Astrocyte (in vitro differentiated cells and primary cell): ENCODE measurements at regions not wholly inside any gene's neighbourhood (a gene's known extent, or its start where the extent isn't known, plus 50 kb on each side); places are given as distances from the start of the nearest gene placed in this dataset.
A peak's percentile ranks its signal among the peaks of the same experiment; 100 is the strongest.

Experiments used
- DNase-seq: peaks from one replicate; pipeline ENCODE4 v3.0.0-alpha.2; 2010; ENCODE audit warnings: low read depth
- FAIRE-seq: peaks from 2 replicates; lab custom pipeline; 2011; peaks lifted over from hg19 to GRCh38; lab: Jason Lieb, UNC
- H2AFZ ChIP-seq: 2 replicates; pipeline ENCODE4 v1.6.0; 2012; ENCODE audit warnings: low read depth, low read length, inconsistent platforms
- H3K27ac ChIP-seq: 2 replicates; pipeline ENCODE4 v1.5.1; 2011; ENCODE audit warnings: low read depth, low read length, inconsistent platforms
- H3K27me3 ChIP-seq: 2 replicates; pipeline ENCODE4 v1.6.0; 2011; ENCODE audit warnings: low read length, inconsistent platforms; ENCODE audit not compliant: insufficient read depth
- H3K36me3 ChIP-seq: 2 replicates; pipeline ENCODE4 v1.5.1; 2011; ENCODE audit warnings: low read length, inconsistent platforms; ENCODE audit not compliant: insufficient read depth
- H3K4me1 ChIP-seq: 2 replicates; pipeline ENCODE4 v1.5.1; 2011; ENCODE audit warnings: low read length, inconsistent platforms; ENCODE audit not compliant: insufficient read depth
- H3K4me2 ChIP-seq: 2 replicates; pipeline ENCODE4 v1.6.0; 2012; ENCODE audit warnings: low read length, inconsistent platforms
- H3K4me3 ChIP-seq: 2 replicates; pipeline ENCODE4 v1.5.1; 2011; ENCODE audit warnings: low read depth, mild to moderate bottlenecking, low read length, inconsistent platforms; ENCODE audit not compliant: insufficient read depth
- H3K79me2 ChIP-seq: 2 replicates; pipeline ENCODE4 v1.6.0; 2012; ENCODE audit warnings: mild to moderate bottlenecking, low read length, inconsistent platforms; ENCODE audit not compliant: insufficient read depth
- H3K9ac ChIP-seq: 2 replicates; pipeline ENCODE4 v1.6.0; 2012; ENCODE audit warnings: mild to moderate bottlenecking, low read length, inconsistent platforms
- H3K9me3 ChIP-seq: 2 replicates; pipeline ENCODE4 v1.5.1; 2012; ENCODE audit warnings: low read depth, mild to moderate bottlenecking, low read length, inconsistent platforms; ENCODE audit not compliant: insufficient read depth
- H4K20me1 ChIP-seq: 2 replicates; pipeline ENCODE4 v1.6.0; 2012; ENCODE audit warnings: low read length, inconsistent platforms; ENCODE audit not compliant: insufficient read depth
- H3K27ac Mint-ChIP-seq: one replicate; pipeline ENCODE4 v1.8.0; 2021; ENCODE audit warnings: mild to moderate bottlenecking, mixed read lengths; ENCODE audit not compliant: unreplicated experiment
- H3K27me3 Mint-ChIP-seq: one replicate; pipeline ENCODE4 v1.8.0; 2021; ENCODE audit warnings: low read depth, mixed read lengths; ENCODE audit not compliant: unreplicated experiment
- H3K36me3 Mint-ChIP-seq: one replicate; pipeline ENCODE4 v1.8.0; 2021; ENCODE audit warnings: low read depth, mixed read lengths; ENCODE audit not compliant: unreplicated experiment
- H3K4me1 Mint-ChIP-seq: one replicate; pipeline ENCODE4 v1.8.0; 2021; ENCODE audit warnings: low read depth, mixed read lengths; ENCODE audit not compliant: unreplicated experiment
- H3K4me3 Mint-ChIP-seq: one replicate; pipeline ENCODE4 v1.8.0; 2021; ENCODE audit warnings: mild to moderate bottlenecking, moderate library complexity, mixed read lengths; ENCODE audit not compliant: unreplicated experiment
- H3K9me3 Mint-ChIP-seq: one replicate; pipeline ENCODE4 v1.8.0; 2021; ENCODE audit warnings: mild to moderate bottlenecking, mixed read lengths; ENCODE audit not compliant: unreplicated experiment
- CTCF ChIP-seq: IDR thresholded peaks from 2 replicates; pipeline ENCODE4 v1.5.1; 2011; ENCODE audit warnings: low read depth, mild to moderate bottlenecking, inconsistent platforms, low read length, moderate library complexity; ENCODE audit not compliant: insufficient read depth
- EZH2 ChIP-seq: IDR thresholded peaks from 2 replicates; pipeline ENCODE4 v1.6.1; 2012; ENCODE audit warnings: mild to moderate bottlenecking, low read length, inconsistent platforms; ENCODE audit not compliant: insufficient read depth

DNA sequence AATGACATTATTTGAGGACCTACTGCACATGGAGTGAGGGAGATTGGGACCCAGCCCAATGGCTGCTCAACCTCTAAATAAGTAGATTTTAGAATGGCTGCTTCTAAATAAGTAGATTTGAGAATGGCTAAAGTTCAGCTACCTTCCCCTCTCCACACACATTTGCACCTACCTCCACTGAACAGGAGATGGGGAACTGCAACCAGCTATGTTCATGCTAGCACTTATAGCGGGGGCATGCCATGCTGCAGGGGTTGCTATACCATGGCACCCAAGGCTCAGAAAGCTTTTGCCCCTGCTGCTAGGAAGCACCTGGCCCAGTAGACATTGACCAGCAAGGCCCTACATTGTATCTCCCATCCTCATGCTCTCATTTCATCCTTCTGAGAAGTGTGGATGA is 70.2 kb upstream of the MAOA start:
- Histone ChIP-seq H2AFZ (no peak overlapping the region), H3K79me2 (no peaks in the 10 kb centered on the region), H3K4me2 (no peak overlapping the region), H3K4me1 (no peaks in the 10 kb centered on the region), H3K9me3 (no peaks in the 10 kb centered on the region), H3K27ac (no peak overlapping the region), H3K27me3 (no peaks in the 10 kb centered on the region), H3K9ac (no peak overlapping the region), H3K4me3 (no peak overlapping the region), H3K36me3 (no peaks in the 10 kb centered on the region), H4K20me1 (no peaks in the 10 kb centered on the region)
- no peak overlapping the region for H3K27ac Mint-ChIP-seq
- H3K36me3 Mint-ChIP-seq: no peaks in the 10 kb centered on the region
- DNase-seq (no peak), FAIRE-seq (peak; percentile 84)
- H3K4me1 Mint-ChIP-seq: no peaks in the 10 kb centered on the region
- H3K9me3 Mint-ChIP-seq: no peaks in the 10 kb centered on the region
- H3K27me3 Mint-ChIP-seq: no peaks in the 10 kb centered on the region
- TF ChIP-seq CTCF (no peak), EZH2 (no peak)
- no peak overlapping the region for H3K4me3 Mint-ChIP-seq

- H3K4me3 Mint-ChIP-seq: no peak overlapping the region
- H3K4me1 Mint-ChIP-seq: no peaks in the 10 kb centered on the region
- H3K27me3 Mint-ChIP-seq: no peaks in the 10 kb centered on the region
- no peaks in the 10 kb centered on the region for H3K9me3 Mint-ChIP-seq
- H3K36me3 ChIP-seq: no peaks in the 10 kb centered on the region
- no peaks in the 10 kb centered on the region for H3K27me3 ChIP-seq
- H3K9ac ChIP-seq: no peak overlapping the region
- H4K20me1 ChIP-seq: no peaks in the 10 kb centered on the region
- H2AFZ ChIP-seq: no peak overlapping the region
- H3K79me2 ChIP-seq: no peaks in the 10 kb centered on the region
- TF ChIP-seq CTCF (no peak), EZH2 (no peak)
- no peak overlapping the region for H3K4me2 ChIP-seq
- no peaks in the 10 kb centered on the region for H3K4me1 ChIP-seq
- DNase-seq (no peak), FAIRE-seq (peak; percentile 26)
- no peak overlapping the region for H3K27ac ChIP-seq
- no peak overlapping the region for H3K27ac Mint-ChIP-seq
- no peaks in the 10 kb centered on the region for H3K36me3 Mint-ChIP-seq
- no peaks in the 10 kb centered on the region for H3K9me3 ChIP-seq
- H3K4me3 ChIP-seq: no peak overlapping the region
Observed at GRCh38 chrX:43586830-43587229, 69.3 kb upstream of the MAOA start.

GRCh38 chrX:43589735-43590134 is 66.4 kb upstream of the MAOA start:
- no peak for TF ChIP-seq CTCF
- no peak for TF ChIP-seq EZH2
- no peak overlapping the region for H3K4me2 ChIP-seq
- FAIRE-seq (peak; percentile 69), DNase-seq (no peak)
- H3K9ac ChIP-seq: no peak overlapping the region
- no peak overlapping the region for H3K27ac ChIP-seq
- H3K27me3 ChIP-seq: no peaks in the 10 kb centered on the region
- Mint-ChIP-seq H3K27me3 (no peaks in the 10 kb centered on the region), H3K4me1 (no peaks in the 10 kb centered on the region), H3K9me3 (no peaks in the 10 kb centered on the region), H3K27ac (no peak overlapping the region), H3K36me3 (no peaks in the 10 kb centered on the region), H3K4me3 (no peak overlapping the region)
- no peaks in the 10 kb centered on the region for H3K79me2 ChIP-seq
- no peaks in the 10 kb centered on the region for H3K4me1 ChIP-seq
- H3K4me3 ChIP-seq: no peak overlapping the region
- no peak overlapping the region for H2AFZ ChIP-seq
- H3K9me3 ChIP-seq: no peaks in the 10 kb centered on the region
- no peaks in the 10 kb centered on the region for H4K20me1 ChIP-seq
- no peaks in the 10 kb centered on the region for H3K36me3 ChIP-seq
